Bronchial epithelial cell (primary cell): ENCODE measurements at regions not wholly inside any gene's neighbourhood (a gene's known extent, or its start where the extent isn't known, plus 50 kb on each side); places are given as distances from the start of the nearest gene placed in this dataset.

Experiments
- DNase-seq: peaks from one replicate; pipeline ENCODE4 v3.0.0-alpha.2; 2010; ENCODE audit warnings: low read depth
- FAIRE-seq: peaks from 2 replicates; lab custom pipeline; 2011; peaks lifted over from hg19 to GRCh38; lab: Jason Lieb, UNC
- H3K27me3 ChIP-seq: 2 replicates; pipeline ENCODE4 v1.5.1; 2011; ENCODE audit warnings: low read length; ENCODE audit not compliant: control insufficient read depth, insufficient read depth
- H3K36me3 ChIP-seq: 2 replicates; pipeline ENCODE4 v1.5.1; 2011; ENCODE audit warnings: low read length; ENCODE audit not compliant: control insufficient read depth, insufficient read depth
- H3K4me3 ChIP-seq: 2 replicates; pipeline ENCODE4 v1.5.1; 2011; ENCODE audit warnings: mild to moderate bottlenecking, low read depth, low read length, control low read depth
- CTCF ChIP-seq: IDR thresholded peaks from 2 replicates; pipeline ENCODE4 v1.5.1; 2011; ENCODE audit warnings: mild to moderate bottlenecking, moderate library complexity, low read length, control low read depth, inconsistent platforms; ENCODE audit not compliant: insufficient read depth, severe bottlenecking

- peak; percentile 72 for DNase-seq
- FAIRE-seq, result peak; percentile 62
- peak; percentile 9 for TF ChIP-seq CTCF
- Histone ChIP-seq H3K36me3 (no peaks in the 10 kb centered on the region), H3K4me3 (no peak overlapping the region), H3K27me3 (no peaks in the 10 kb centered on the region)
Measured at GRCh38 chr18:66724664-66725356, 120.9 kb upstream of the CDH19 start.

DNA sequence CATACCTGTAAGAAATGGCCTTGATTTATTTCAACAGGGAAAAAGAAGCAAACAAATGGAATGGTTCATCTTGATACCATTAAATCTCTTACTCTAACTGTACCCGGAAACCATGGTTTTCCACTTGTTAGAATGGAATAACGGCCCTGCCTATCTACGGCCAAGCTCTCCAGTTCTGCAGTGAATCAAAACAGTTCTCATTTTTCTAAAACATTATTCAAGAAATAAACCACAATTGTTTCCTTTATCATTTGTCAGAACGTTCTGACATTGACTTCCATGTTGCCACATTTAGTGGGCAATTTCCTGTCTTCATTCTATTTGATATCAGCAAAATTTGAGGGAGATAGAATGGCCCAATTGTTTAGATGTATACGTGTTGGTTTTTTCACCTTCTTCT lies 118.8 kb upstream of the CDH19 start:
- Histone ChIP-seq H3K36me3 (no peaks in the 10 kb centered on the region), H3K4me3 (no peak overlapping the region), H3K27me3 (no peaks in the 10 kb centered on the region)
- no peak for FAIRE-seq
- DNase-seq, result no peak
- no peak for TF ChIP-seq CTCF

DNA sequence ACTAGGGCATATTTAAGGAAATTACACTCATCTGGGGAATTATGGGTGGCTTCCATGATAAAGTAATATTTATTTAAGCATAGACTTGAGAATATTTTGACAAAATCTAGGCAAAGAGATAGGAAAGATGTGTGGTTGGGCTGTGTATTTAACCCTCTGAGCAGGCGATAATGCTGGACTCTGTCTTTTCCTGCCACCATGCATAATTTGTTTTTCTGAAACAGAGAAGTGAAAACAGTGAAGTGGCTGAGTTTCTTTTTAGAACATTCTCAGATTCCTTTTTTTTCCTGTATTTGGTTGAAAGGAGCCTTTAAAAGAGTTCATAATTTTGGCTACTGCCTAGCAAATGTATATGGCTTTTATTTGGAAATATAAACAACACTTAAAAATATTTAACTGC lies 104.8 kb upstream of the CDH19 start:
- Histone ChIP-seq H3K36me3 (no peaks in the 10 kb centered on the region), H3K27me3 (no peaks in the 10 kb centered on the region), H3K4me3 (no peak overlapping the region)
- TF ChIP-seq CTCF, result no peak
- DNase-seq (no peak), FAIRE-seq (no peak)

DNA sequence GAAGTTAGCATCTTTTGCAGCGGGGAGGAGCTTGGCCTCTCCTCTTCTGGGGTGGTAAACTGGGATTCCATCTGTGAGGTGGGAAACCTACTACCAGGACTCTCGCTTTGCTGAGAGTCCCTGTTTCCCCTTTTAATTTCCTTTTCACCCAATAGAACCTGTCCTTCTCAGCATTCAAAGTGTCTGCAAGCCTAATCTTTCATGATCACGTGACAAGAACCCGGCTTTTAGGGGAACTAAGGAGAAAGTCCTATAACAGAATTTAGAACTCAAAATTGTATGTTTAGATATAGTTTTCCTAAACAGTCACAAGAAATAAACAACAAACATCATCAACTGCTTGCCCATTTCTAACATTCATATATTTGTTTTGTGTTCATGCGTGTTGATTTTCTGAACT lies 103.6 kb upstream of the CDH19 start:
- Histone ChIP-seq H3K27me3 (no peaks in the 10 kb centered on the region), H3K36me3 (no peaks in the 10 kb centered on the region), H3K4me3 (no peak overlapping the region)
- no peak for TF ChIP-seq CTCF
- FAIRE-seq, result no peak
- DNase-seq, result no peak

DNA sequence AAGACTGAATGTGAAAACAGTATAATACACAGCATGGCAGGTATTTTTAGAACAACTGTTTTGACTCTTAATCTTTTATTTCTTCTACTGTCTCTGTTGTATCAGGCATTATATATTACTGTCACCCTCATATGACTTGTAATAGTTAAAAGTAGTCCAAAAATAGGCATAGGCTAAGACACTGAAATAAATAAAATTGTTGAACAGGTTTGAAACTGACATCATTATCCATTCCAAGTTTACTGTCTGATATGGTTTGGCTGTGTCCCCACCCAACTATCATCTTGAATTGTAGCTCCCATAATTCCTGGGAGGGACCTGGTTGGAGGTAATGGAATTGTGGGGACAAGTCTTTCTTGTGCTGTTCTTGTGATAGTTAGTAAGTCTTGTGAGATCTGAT lies 91.4 kb upstream of the CDH19 start:
- DNase-seq (no peak), FAIRE-seq (no peak)
- TF ChIP-seq CTCF, result no peak
- no peaks in the 10 kb centered on the region for H3K27me3 ChIP-seq
- no peaks in the 10 kb centered on the region for H3K36me3 ChIP-seq
- H3K4me3 ChIP-seq, result no peak overlapping the region

- no peak for FAIRE-seq
- H3K27me3 ChIP-seq, result no peaks in the 10 kb centered on the region
- TF ChIP-seq CTCF, result no peak
- DNase-seq, result no peak
- no peak overlapping the region for H3K4me3 ChIP-seq
- H3K36me3 ChIP-seq, result no peaks in the 10 kb centered on the region
Measured at GRCh38 chr18:66694852-66695251, 91.0 kb upstream of the CDH19 start.
